C4-2B (cell line): ENCODE measurements at regions not wholly inside any gene's neighbourhood (a gene's known extent, or its start where the extent isn't known, plus 50 kb on each side); places are given as distances from the start of the nearest gene placed in this dataset.

ENCODE experiments used
- CTCF ChIP-seq: fragments of 450-650 bp; conservative IDR thresholded peaks from 2 replicates; pipeline ENCODE4 v1.5.1; 2017; ENCODE audit warnings: mild to moderate bottlenecking
- ZFX ChIP-seq: fragments of 450-650 bp; IDR thresholded peaks from 2 replicates; pipeline ENCODE4 v1.6.1; 2017

GRCh38 chr11:111045407-111045803 lies 200.1 kb upstream of the POU2AF2 start:
- TF ChIP-seq CTCF (no peak), ZFX (no peak)
